SK-N-SH (cell line): ENCODE measurements at regions not wholly inside any gene's neighbourhood (a gene's known extent, or its start where the extent isn't known, plus 50 kb on each side); places are given as distances from the start of the nearest gene placed in this dataset.

Source experiments
- CTCF ChIA-PET: fragments of 300-600, 350-600 bp; formaldehyde crosslinking; extraction: SDS; loops from one replicate; lab custom pipeline; 2021; lab: Yijun Ruan, JAX
- POLR2A ChIA-PET: fragments of 350-600 bp; sonication (Branson Sonifier 250); formaldehyde crosslinking; extraction: SDS; loops from one replicate; lab custom pipeline; 2020; ENCODE audit warnings: antibody characterized with exemption, inconsistent platforms; lab: Yijun Ruan, JAX
- DNase-seq: peaks from one replicate; pipeline ENCODE4 v3.0.0; 2012
- H2AFZ ChIP-seq: fragments of 200-600 bp; sonication (generic); 2 replicates; pipeline ENCODE4 v1.8.1; 2016; ENCODE audit warnings: antibody characterized with exemption, mild to moderate bottlenecking, low read depth
- H3F3A ChIP-seq: fragments of 200-600 bp; sonication (generic); replicated peaks from 2 replicates; pipeline ENCODE3; 2016; ENCODE audit warnings: antibody characterized with exemption, mild to moderate bottlenecking; ENCODE audit not compliant: insufficient read depth
- H3K27ac ChIP-seq, 2 experiments: fragments of 200-500 bp in 1 of 2; fragments of 200-600 bp in 1 of 2; sonication (Bioruptor generic) in 1 of 2; sonication (generic), shearing (Covaris generic) in 1 of 2; 2 replicates each; pipeline versions ENCODE4 v1.5.1 to v1.6.1; 2014 to 2016; ENCODE audit warnings: low read depth in 2 of 2, inconsistent platforms in 1 of 2, low read length in 1 of 2, mild to moderate bottlenecking in 1 of 2, mixed read lengths in 1 of 2
- H3K27me3 ChIP-seq: fragments of 200-600 bp; sonication (generic), shearing (Covaris generic); 2 replicates; pipeline ENCODE4 v1.6.1; 2016; ENCODE audit warnings: mixed run types; ENCODE audit not compliant: insufficient read depth
- H3K36me3 ChIP-seq, 2 experiments: fragments of 200-500 bp in 1 of 2; fragments of 200-600 bp in 1 of 2; sonication (Bioruptor generic) in 1 of 2; sonication (generic) in 1 of 2; replicated peaks in 1 of 2; 2 replicates each; pipeline versions ENCODE3 to v1.5.1; 2014 to 2016; ENCODE audit warnings: low read length in 1 of 2, mild to moderate bottlenecking in 1 of 2; ENCODE audit not compliant: insufficient read depth in 2 of 2, control insufficient read depth in 1 of 2
- H3K4me1 ChIP-seq, 2 experiments: fragments of 200-500 bp in 1 of 2; fragments of 200-600 bp in 1 of 2; sonication (Bioruptor generic) in 1 of 2; sonication (generic), shearing (Covaris generic) in 1 of 2; 2 replicates each; pipeline versions ENCODE4 v1.5.1 to v1.6.1; 2014 to 2016; ENCODE audit warnings: low read depth in 1 of 2, low read length in 1 of 2, mixed run types in 1 of 2; ENCODE audit not compliant: insufficient read depth in 2 of 2, control insufficient read depth in 1 of 2
- H3K4me2 ChIP-seq: fragments of 200-600 bp; sonication (generic), shearing (Covaris generic); 2 replicates; pipeline ENCODE4 v1.6.1; 2017; ENCODE audit warnings: mixed run types
- H3K4me3 ChIP-seq, 2 experiments: fragments of 200-500 bp in 1 of 2; fragments of 200-600 bp in 1 of 2; sonication (Bioruptor generic) in 1 of 2; sonication (generic), shearing (Covaris generic) in 1 of 2; 2 replicates each; pipeline versions ENCODE4 v1.5.1 to v1.8.1; 2014 to 2016; ENCODE audit warnings: low read depth in 2 of 2, inconsistent platforms in 1 of 2, low read length in 1 of 2, mild to moderate bottlenecking in 1 of 2, mixed read lengths in 1 of 2, moderate library complexity in 1 of 2
- H3K79me2 ChIP-seq: fragments of 200-600 bp; sonication (generic); 2 replicates; pipeline ENCODE4 v1.8.1; 2017; ENCODE audit warnings: mild to moderate bottlenecking; ENCODE audit not compliant: insufficient read depth
- H3K9ac ChIP-seq: fragments of 200-600 bp; sonication (generic); 2 replicates; pipeline ENCODE4 v1.6.1; 2017; ENCODE audit warnings: mixed run types
- H3K9me2 ChIP-seq: fragments of 200-600 bp; sonication (generic); 2 replicates; pipeline ENCODE4 v1.6.1; 2017; ENCODE audit warnings: mixed run types
- H3K9me3 ChIP-seq: fragments of 200-600 bp; sonication (generic); 2 replicates; pipeline ENCODE4 v1.6.1; 2017; ENCODE audit warnings: mixed run types, mild to moderate bottlenecking, moderate library complexity
- H4K20me1 ChIP-seq: fragments of 200-600 bp; sonication (generic); 2 replicates; pipeline ENCODE4 v1.6.1; 2017; ENCODE audit warnings: mild to moderate bottlenecking, mixed run types; ENCODE audit not compliant: insufficient read depth
- ELF1 ChIP-seq: IDR thresholded peaks from 2 replicates; pipeline ENCODE4 v1.4.0; 2012
- FOXJ3 ChIP-seq: sonication (generic); formaldehyde crosslinking; IDR thresholded peaks from 2 replicates; pipeline ENCODE4 v1.5.1; 2020; ENCODE audit warnings: mild to moderate bottlenecking, missing genetic modification reagents
- MAX ChIP-seq: IDR thresholded peaks from 2 replicates; pipeline ENCODE4 v1.4.0; 2012; ENCODE audit warnings: low read depth
- MXI1 ChIP-seq: IDR thresholded peaks from 2 replicates; pipeline ENCODE4 v1.6.1; 2012; ENCODE audit warnings: mild to moderate bottlenecking, low read depth, low read length, improper control_type of control experiment
- NFIC ChIP-seq: IDR thresholded peaks from 2 replicates; pipeline ENCODE4 v1.4.0; 2012; ENCODE audit warnings: borderline replicate concordance
- POLR2AphosphoS5 ChIP-seq: IDR thresholded peaks from 2 replicates; pipeline ENCODE4 v1.6.1; 2012; ENCODE audit warnings: low read depth, low read length
- RCOR1 ChIP-seq: fragments of 150-350 bp; IDR thresholded peaks from 2 replicates; pipeline ENCODE4 v1.6.1; 2017; ENCODE audit warnings: antibody characterized with exemption, low read length
- REST ChIP-seq: IDR thresholded peaks from 2 replicates; pipeline ENCODE4 v1.6.1; 2012; ENCODE audit warnings: mild to moderate bottlenecking, low read depth, low read length, moderate library complexity
- RFX5 ChIP-seq: IDR thresholded peaks from 2 replicates; pipeline ENCODE4 v1.6.1; 2012; ENCODE audit warnings: mild to moderate bottlenecking, improper control_type of control experiment, low read length
- RXRA ChIP-seq: IDR thresholded peaks from 2 replicates; pipeline ENCODE4 v1.4.0; 2012; ENCODE audit warnings: low read depth, mild to moderate bottlenecking, borderline replicate concordance
- SMC3 ChIP-seq: IDR thresholded peaks from 2 replicates; pipeline ENCODE4 v1.6.1; 2012; ENCODE audit warnings: low read depth, low read length, improper control_type of control experiment
- TCF12 ChIP-seq: IDR thresholded peaks from 2 replicates; pipeline ENCODE4 v1.4.0; 2012
- TEAD4 ChIP-seq: IDR thresholded peaks from 2 replicates; pipeline ENCODE4 v1.4.0; 2012; ENCODE audit warnings: mild to moderate bottlenecking, borderline replicate concordance; ENCODE audit not compliant: insufficient read depth
- USF1 ChIP-seq: IDR thresholded peaks from 2 replicates; pipeline ENCODE4 v1.4.0; 2012; ENCODE audit warnings: low read depth, borderline replicate concordance
- WGBS: methylation state at CpG from one replicate; pipeline ENCODE4 v1.1.6; 2017; ENCODE audit warnings: low lambda C conversion rate; 5-methylcytosine and 5-hydroxymethylcytosine counted together

GRCh38 chr3:86333636-86334035 is 657.3 kb downstream of the VGLL3 start:
- no peaks in the 10 kb centered on the region for H3K9me2 ChIP-seq
- ChIA-PET CTCF (no interaction called here), POLR2A (no interaction called here)
- H3K79me2 ChIP-seq, result no peaks in the 10 kb centered on the region
- no peaks in the 10 kb centered on the region for H3F3A ChIP-seq
- H4K20me1 ChIP-seq, result no peaks in the 10 kb centered on the region
- no peak overlapping the region for H3K27ac ChIP-seq
- H3K27me3 ChIP-seq, result no peaks in the 10 kb centered on the region
- no peak overlapping the region for H3K4me3 ChIP-seq
- no peaks in the 10 kb centered on the region for H3K36me3 ChIP-seq
- H3K9ac ChIP-seq, result no peak overlapping the region
- H3K9me3 ChIP-seq, result no peaks in the 10 kb centered on the region
- no peak overlapping the region for H3K4me2 ChIP-seq
- no peak for TF ChIP-seq NFIC
- TF ChIP-seq MXI1, result no peak
- no peak for TF ChIP-seq RXRA
- TF ChIP-seq TCF12, result no peak
- TF ChIP-seq TEAD4, result no peak
- no peak for TF ChIP-seq MAX
- TF ChIP-seq SMC3, result no peak
- TF ChIP-seq FOXJ3 (CRISPR knock-in tag), result no peak
- no peak for TF ChIP-seq ELF1
- no peak for TF ChIP-seq POLR2AphosphoS5
- no peak for TF ChIP-seq RFX5
- TF ChIP-seq USF1, result no peak
- TF ChIP-seq REST, result no peak
- TF ChIP-seq RCOR1, result no peak
- H3K4me1 ChIP-seq, result no peaks in the 10 kb centered on the region
- whole genome bisulfite sequencing, result 14% methylated on average over 3 of the region's 3 CpGs
- no peak for DNase-seq
- H2AFZ ChIP-seq, result no peak overlapping the region

- Histone ChIP-seq H3K36me3 (no peaks in the 10 kb centered on the region), H3K4me1 (no peaks in the 10 kb centered on the region), H3K9me2 (no peaks in the 10 kb centered on the region), H3F3A (no peaks in the 10 kb centered on the region), H3K9ac (no peak overlapping the region), H3K9me3 (no peaks in the 10 kb centered on the region), H2AFZ (no peak overlapping the region), H3K79me2 (no peaks in the 10 kb centered on the region), H3K27ac (no peak overlapping the region), H3K27me3 (no peaks in the 10 kb centered on the region), H4K20me1 (no peaks in the 10 kb centered on the region), H3K4me3 (no peak overlapping the region), H3K4me2 (no peak overlapping the region)
- WGBS, result 51% methylated on average over 1 of the region's 1 CpG
- DNase-seq, result no peak
- TF ChIP-seq ELF1, result no peak
- ChIA-PET POLR2A (no interaction called here), CTCF (no interaction called here)
Observed at GRCh38 chr3:86303935-86304334, 687.0 kb downstream of the VGLL3 start.
